IMR-90 (cell line): ENCODE measurements at regions not wholly inside any gene's neighbourhood (a gene's known extent, or its start where the extent isn't known, plus 50 kb on each side); places are given as distances from the start of the nearest gene placed in this dataset.

Source experiments
- ATAC-seq: fragments of 200-7000 bp; cut with Tn5 transposase; 2 replicates; pipeline ENCODE4 v1.9.1; 2020; ENCODE audit warnings: low read depth, mild to moderate bottlenecking, moderate library complexity
- BruUV-seq: library from RNA; stranded (reverse); fragments of 400-500 nt; replicated peaks from 2 replicates; lab custom pipeline; 2021; lab: Mats Ljungman, UMichigan
- CTCF ChIA-PET: fragments of 300-600 bp; formaldehyde crosslinking; extraction: SDS; loops from one replicate; lab custom pipeline; 2021; ENCODE audit warnings: antibody characterized with exemption; lab: Yijun Ruan, JAX
- POLR2A ChIA-PET: fragments of 300-600 bp; sonication (Branson Sonifier 250); formaldehyde crosslinking; loops from one replicate; lab custom pipeline; 2022; ENCODE audit warnings: antibody characterized with exemption; ENCODE audit not compliant: unreplicated experiment; lab: Charles Lee
- DNase-seq: peaks from one replicate; pipeline ENCODE4 v3.0.0; 2013
- H2AFZ ChIP-seq: replicated peaks from 2 replicates; pipeline ENCODE3; 2013; ENCODE audit warnings: low read length, mild to moderate bottlenecking; ENCODE audit not compliant: poor library complexity
- H2AK5ac ChIP-seq: 2 replicates; pipeline ENCODE4 v1.6.1; 2013; ENCODE audit warnings: low read depth, low read length, inconsistent platforms
- H2AK9ac ChIP-seq: replicated peaks from 2 replicates; pipeline ENCODE3; 2013; ENCODE audit warnings: mild to moderate bottlenecking, low read depth, low read length, moderate library complexity; ENCODE audit not compliant: poor library complexity
- H2BK120ac ChIP-seq: 2 replicates; pipeline ENCODE4 v1.6.1; 2013; ENCODE audit warnings: low read depth, low read length, inconsistent platforms
- H2BK15ac ChIP-seq: 3 replicates; pipeline ENCODE4 v1.6.1; 2013; ENCODE audit warnings: low read depth, low read length, inconsistent platforms
- H2BK20ac ChIP-seq: 2 replicates; pipeline ENCODE4 v1.6.1; 2013; ENCODE audit warnings: low read depth, mild to moderate bottlenecking, inconsistent platforms, low read length, moderate library complexity
- H2BK5ac ChIP-seq: 2 replicates; pipeline ENCODE4 v1.6.1; 2013; ENCODE audit warnings: mild to moderate bottlenecking, low read depth, low read length, inconsistent platforms; ENCODE audit not compliant: poor library complexity, severe bottlenecking
- H3K14ac ChIP-seq: replicated peaks from 2 replicates; pipeline ENCODE4 v1.6.1; 2013; ENCODE audit warnings: low read depth, low read length, inconsistent platforms
- H3K18ac ChIP-seq: 2 replicates; pipeline ENCODE4 v1.6.1; 2013; ENCODE audit warnings: low read depth, low read length, control low read depth
- H3K23ac ChIP-seq: 2 replicates; pipeline ENCODE4 v1.6.1; 2013; ENCODE audit warnings: low read depth, low read length, inconsistent platforms
- H3K27ac ChIP-seq: 2 replicates; pipeline ENCODE4 v1.5.1; 2013; ENCODE audit warnings: mild to moderate bottlenecking, control low read depth, low read length; ENCODE audit not compliant: insufficient read depth
- H3K27me3 ChIP-seq: 2 replicates; pipeline ENCODE4 v1.6.1; 2013; ENCODE audit warnings: low read length; ENCODE audit not compliant: control insufficient read depth, insufficient read depth
- H3K36me3 ChIP-seq: 2 replicates; pipeline ENCODE4 v1.6.1; 2013; ENCODE audit warnings: low read length, mixed read lengths; ENCODE audit not compliant: control insufficient read depth, insufficient read depth
- H3K4ac ChIP-seq: 2 replicates; pipeline ENCODE4 v1.6.1; 2013; ENCODE audit warnings: low read depth, low read length, inconsistent platforms
- H3K4me1 ChIP-seq: 2 replicates; pipeline ENCODE4 v1.6.1; 2013; ENCODE audit warnings: low read length, mixed read lengths; ENCODE audit not compliant: control insufficient read depth, insufficient read depth
- H3K4me2 ChIP-seq: 2 replicates; pipeline ENCODE4 v1.6.1; 2013; ENCODE audit warnings: low read depth, mild to moderate bottlenecking, control low read depth, low read length, moderate library complexity
- H3K4me3 ChIP-seq: 2 replicates; pipeline ENCODE4 v1.5.1; 2013; ENCODE audit warnings: low read depth, mild to moderate bottlenecking, control low read depth, low read length, moderate library complexity; ENCODE audit not compliant: insufficient read depth
- H3K56ac ChIP-seq: 2 replicates; pipeline ENCODE4 v1.6.1; 2013; ENCODE audit warnings: low read length, inconsistent platforms; ENCODE audit not compliant: insufficient read depth; ENCODE audit errors: extremely low read depth
- H3K79me1 ChIP-seq, 2 experiments: 2 replicates each; pipeline ENCODE4 v1.6.1; 2013; ENCODE audit warnings: low read length in 2 of 2, inconsistent platforms in 1 of 2, low read depth in 1 of 2
- H3K9ac ChIP-seq: 2 replicates; pipeline ENCODE4 v1.6.1; 2013; ENCODE audit warnings: low read depth, low read length, control low read depth
- H3K9me1 ChIP-seq: 2 replicates; pipeline ENCODE4 v1.6.1; 2013; ENCODE audit warnings: low read length, inconsistent platforms; ENCODE audit not compliant: insufficient read depth
- H3K9me3 ChIP-seq: 2 replicates; pipeline ENCODE4 v1.6.1; 2013; ENCODE audit warnings: low read length; ENCODE audit not compliant: control insufficient read depth, insufficient read depth
- H4K20me1 ChIP-seq: 2 replicates; pipeline ENCODE4 v1.6.1; 2013; ENCODE audit warnings: low read length, inconsistent platforms; ENCODE audit not compliant: insufficient read depth
- H4K5ac ChIP-seq: 2 replicates; pipeline ENCODE4 v1.6.1; 2013; ENCODE audit warnings: mild to moderate bottlenecking, low read depth, low read length, control low read depth
- H4K8ac ChIP-seq, 2 experiments: 2 replicates each; pipeline ENCODE4 v1.6.1; 2013; ENCODE audit warnings: low read depth in 2 of 2, low read length in 2 of 2, control low read depth in 1 of 2, inconsistent platforms in 1 of 2
- H4K91ac ChIP-seq: 2 replicates; pipeline ENCODE4 v1.6.1; 2013; ENCODE audit warnings: low read depth, low read length, inconsistent platforms; ENCODE audit not compliant: insufficient read depth
- FOS ChIP-seq: fragments of 150-350 bp; IDR thresholded peaks from 2 replicates; pipeline ENCODE4 v1.6.1; 2016; ENCODE audit warnings: low read depth, low read length
- MAFK ChIP-seq: IDR thresholded peaks from 2 replicates; pipeline ENCODE4 v1.6.1; 2012; ENCODE audit warnings: low read depth, low read length, improper control_type of control experiment
- POLR2A ChIP-seq: IDR thresholded peaks from 2 replicates; pipeline ENCODE4 v1.6.1; 2012; ENCODE audit warnings: mild to moderate bottlenecking, low read depth, low read length
- RAD21 ChIP-seq: IDR thresholded peaks from 2 replicates; pipeline ENCODE4 v1.6.1; 2012; ENCODE audit warnings: low read length, improper control_type of control experiment
- RCOR1 ChIP-seq: IDR thresholded peaks from 2 replicates; pipeline ENCODE4 v1.6.1; 2012; ENCODE audit warnings: mild to moderate bottlenecking, low read length, improper control_type of control experiment; ENCODE audit not compliant: insufficient replicate concordance
- RFX5 ChIP-seq: IDR thresholded peaks from 2 replicates; pipeline ENCODE4 v1.8.0; 2012; ENCODE audit warnings: low read depth, mild to moderate bottlenecking, low read length, moderate library complexity
- WGBS, 2 experiments: methylation state at CpG; one replicate each; pipeline versions ENCODE4 v1.1.5 to v1.1.7; 2013; ENCODE audit warnings: missing lambda C conversion rate in 2 of 2; ENCODE audit not compliant: insufficient read length in 1 of 2; ENCODE audit errors: extremely low coverage in 2 of 2; 5-methylcytosine and 5-hydroxymethylcytosine counted together
- dilution Hi-C: fragments of 300-500 bp; cut with HindIII; formaldehyde crosslinking; loops from one replicate; pipeline ENCODE4 v1.14.3; 2018; ENCODE audit warnings: low sequenced_read_pairs; ENCODE audit not compliant: unreplicated experiment
- in situ Hi-C: fragments of 300-500 bp; cut with MboI; formaldehyde crosslinking; loops from 3 replicates; pipeline ENCODE4 v1.14.3; 2019; ENCODE audit warnings: low sequenced_read_pairs, inconsistent platforms, mixed read lengths
- intact Hi-C: fragments of 100-400 bp; cut with micrococcal nuclease; formaldehyde crosslinking; loops from 2 replicates; pipeline ENCODE4 v1.10.0; 2022
- TF ChIP-seq, protein P1 (sequence below): fragments of 150-350 bp; IDR thresholded peaks from 2 replicates; pipeline ENCODE4 v1.6.1; 2017; ENCODE audit warnings: mild to moderate bottlenecking, antibody characterized with exemption, low read length, low read depth
- TF ChIP-seq, protein P2 (sequence below): fragments of 150-350 bp; IDR thresholded peaks from 2 replicates; pipeline ENCODE4 v1.6.1; 2016; ENCODE audit warnings: low read depth, mild to moderate bottlenecking, low read length, moderate library complexity, borderline replicate concordance

- Histone ChIP-seq H2BK15ac (no peak overlapping the region), H3K18ac (no peak overlapping the region), H2BK20ac (no peak overlapping the region), H3K14ac (no peak overlapping the region), H4K91ac (no peak overlapping the region), H4K8ac (no peak overlapping the region), H4K20me1 (no peaks in the 10 kb centered on the region), H2BK120ac (no peak overlapping the region), H2AK9ac (no peak overlapping the region), H3K27me3 (no peaks in the 10 kb centered on the region), H3K23ac (no peak overlapping the region), H2AK5ac (no peak overlapping the region), H3K9ac (no peak overlapping the region), H3K79me1 (no peaks in the 10 kb centered on the region), H2BK5ac (no peak overlapping the region), H4K5ac (no peak overlapping the region), H3K36me3 (no peaks in the 10 kb centered on the region), H3K4me1 (no peaks in the 10 kb centered on the region), H3K56ac (no peak overlapping the region), H3K4ac (no peak overlapping the region), H3K27ac (no peak overlapping the region), H3K9me3 (no peaks in the 10 kb centered on the region), H2AFZ (no peak overlapping the region), H3K4me3 (no peak overlapping the region), H3K4me2 (no peak overlapping the region), H3K9me1 (no peaks in the 10 kb centered on the region)
- intact Hi-C loops (no loop called here), in situ Hi-C loops (no loop called here), dilution Hi-C loops (no loop called here)
- BruUV-seq, result no TSS peak
- TF ChIP-seq FOS (no peak), RCOR1 (no peak), POLR2A (no peak), MAFK (no peak), RFX5 (no peak), RAD21 (no peak)
- TF ChIP-seq, protein P1, sequence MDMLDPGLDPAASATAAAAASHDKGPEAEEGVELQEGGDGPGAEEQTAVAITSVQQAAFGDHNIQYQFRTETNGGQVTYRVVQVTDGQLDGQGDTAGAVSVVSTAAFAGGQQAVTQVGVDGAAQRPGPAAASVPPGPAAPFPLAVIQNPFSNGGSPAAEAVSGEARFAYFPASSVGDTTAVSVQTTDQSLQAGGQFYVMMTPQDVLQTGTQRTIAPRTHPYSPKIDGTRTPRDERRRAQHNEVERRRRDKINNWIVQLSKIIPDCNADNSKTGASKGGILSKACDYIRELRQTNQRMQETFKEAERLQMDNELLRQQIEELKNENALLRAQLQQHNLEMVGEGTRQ, result no peak
- TF ChIP-seq, protein P2, sequence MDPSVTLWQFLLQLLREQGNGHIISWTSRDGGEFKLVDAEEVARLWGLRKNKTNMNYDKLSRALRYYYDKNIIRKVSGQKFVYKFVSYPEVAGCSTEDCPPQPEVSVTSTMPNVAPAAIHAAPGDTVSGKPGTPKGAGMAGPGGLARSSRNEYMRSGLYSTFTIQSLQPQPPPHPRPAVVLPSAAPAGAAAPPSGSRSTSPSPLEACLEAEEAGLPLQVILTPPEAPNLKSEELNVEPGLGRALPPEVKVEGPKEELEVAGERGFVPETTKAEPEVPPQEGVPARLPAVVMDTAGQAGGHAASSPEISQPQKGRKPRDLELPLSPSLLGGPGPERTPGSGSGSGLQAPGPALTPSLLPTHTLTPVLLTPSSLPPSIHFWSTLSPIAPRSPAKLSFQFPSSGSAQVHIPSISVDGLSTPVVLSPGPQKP, result no peak
- DNase-seq, result no peak
- no peak for ATAC-seq
- 80% methylated on average over 1 of the region's 3 CpGs; no CpG with 5 or more reads in 1 of the 2 experiments for WGBS, 2 experiments
- CTCF ChIA-PET, result no interaction called here
- POLR2A ChIA-PET, result no interaction called here
These were observed 762.7 kb upstream of the ARRDC3 start for GRCh38 chr5:92145852-92146251.
